NCI-H524 (cell line): ENCODE measurements at regions not wholly inside any gene's neighbourhood (a gene's known extent, or its start where the extent isn't known, plus 50 kb on each side); places are given as distances from the start of the nearest gene placed in this dataset.

Experiments used
- DNase-seq, 2 experiments: peaks; one replicate each; lab custom pipeline; 2025; lab: John Stamatoyannopoulos, UW

GRCh38 chr5:4196744-4197143, 601.1 kb downstream of the IRX1 start:
- no peak for DNase-seq

DNA sequence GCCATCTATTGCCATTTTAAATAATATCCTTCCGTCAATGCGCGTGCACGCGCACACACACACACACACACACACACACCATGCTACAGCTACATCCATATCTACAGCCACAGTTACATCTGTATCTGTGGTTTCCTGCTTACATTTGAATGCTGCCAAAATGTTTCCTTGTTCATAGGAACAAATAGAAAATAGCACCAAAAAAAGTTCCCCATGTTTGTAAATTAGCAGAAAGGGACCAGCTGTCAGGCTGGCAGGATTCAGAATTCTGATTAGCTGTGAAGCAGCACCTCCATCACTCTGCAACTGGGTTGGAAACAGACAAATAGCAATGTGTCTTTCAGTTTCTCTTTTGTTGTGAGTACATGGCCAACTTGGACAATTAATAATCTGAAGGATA, 601.5 kb downstream of the IRX1 start:
- DNase-seq, result no peak

DNA sequence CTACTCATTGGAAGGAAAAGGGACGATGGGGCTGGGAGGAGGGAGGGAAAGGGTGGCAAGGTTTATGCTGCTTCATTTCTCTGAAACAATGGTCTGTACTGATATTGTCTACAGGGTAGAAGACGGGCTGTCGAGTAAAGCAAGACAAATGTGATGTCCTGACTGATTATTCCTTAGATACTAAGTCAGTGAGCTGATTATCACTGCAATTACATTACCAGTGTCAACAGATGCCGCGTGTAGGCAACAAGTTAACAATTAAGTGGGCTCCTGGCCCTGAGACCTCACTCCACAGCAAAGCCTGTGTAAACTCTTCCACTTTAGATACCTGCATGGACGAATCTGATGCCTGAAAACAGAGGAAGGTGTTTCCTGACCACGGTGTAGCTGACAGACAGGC, 602.8 kb downstream of the IRX1 start:
- DNase-seq, result no peak

DNA sequence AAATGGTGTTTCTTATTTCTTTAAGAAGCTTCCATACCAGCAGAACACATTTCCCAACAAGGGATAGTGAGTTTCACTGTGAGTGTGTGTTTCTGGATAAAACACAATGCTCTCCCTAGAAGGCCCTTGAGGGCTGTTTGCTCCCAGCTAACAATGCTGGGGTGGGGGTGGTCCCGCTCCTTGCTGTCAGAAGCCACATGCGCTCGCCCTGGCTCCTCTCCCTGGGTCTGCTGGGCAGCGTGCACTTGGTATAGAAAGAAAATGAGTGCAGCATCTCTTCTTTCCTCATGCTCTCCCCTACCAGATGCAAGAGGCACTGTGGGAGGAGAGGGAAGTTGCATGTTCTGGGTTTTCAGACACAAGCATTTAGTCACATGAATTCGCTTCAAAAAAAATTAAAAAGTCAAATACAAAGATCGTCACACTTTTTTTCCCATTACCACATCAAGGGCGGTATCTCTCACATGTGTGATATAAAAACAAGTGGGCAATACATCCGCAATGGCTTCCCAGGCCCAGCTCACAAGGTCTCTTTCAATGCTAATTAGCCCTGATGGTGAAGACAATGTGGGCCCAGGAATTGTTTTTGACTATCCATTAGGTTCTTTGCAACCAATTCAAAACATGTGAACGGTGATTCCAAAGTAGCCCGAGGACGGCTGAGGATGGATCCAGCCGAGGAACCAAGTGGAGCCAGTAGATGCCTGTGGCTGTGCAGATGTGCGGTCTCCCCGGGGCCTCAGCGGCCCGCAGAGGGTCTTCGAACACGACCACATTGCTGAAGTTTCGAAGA, 603.6 kb downstream of the IRX1 start:
- no peak for DNase-seq

DNA sequence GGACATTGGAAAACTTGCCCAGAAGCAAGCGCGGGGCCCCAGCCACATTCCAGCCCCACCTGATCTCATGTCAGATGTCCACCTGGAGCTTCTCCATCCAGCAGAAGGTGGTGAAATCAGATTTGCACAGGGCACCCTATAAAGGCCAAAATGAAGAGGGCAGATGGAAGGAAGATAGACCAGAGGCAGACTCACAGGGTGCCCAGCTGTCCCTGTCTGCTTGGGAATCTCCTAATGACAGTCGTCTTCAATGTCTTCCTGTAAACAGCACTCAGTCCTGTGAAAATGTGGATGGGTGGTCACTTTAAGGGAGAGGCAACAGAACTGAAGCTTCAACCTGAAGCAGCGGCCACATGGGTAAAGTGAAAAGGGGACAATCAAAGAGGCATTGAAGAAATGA, 607.5 kb downstream of the IRX1 start:
- DNase-seq, result no peak

GRCh38 chr5:4204276-4205141, 608.9 kb downstream of the IRX1 start:
- DNase-seq, result peak in 1 of 2 experiments; percentile 14

GRCh38 chr5:4205398-4205797, 609.8 kb downstream of the IRX1 start:
- no peak for DNase-seq

GRCh38 chr5:4206127-4206526, 610.5 kb downstream of the IRX1 start:
- DNase-seq, result no peak

GRCh38 chr5:4207486-4207885, 611.9 kb downstream of the IRX1 start:
- DNase-seq, result no peak

DNA sequence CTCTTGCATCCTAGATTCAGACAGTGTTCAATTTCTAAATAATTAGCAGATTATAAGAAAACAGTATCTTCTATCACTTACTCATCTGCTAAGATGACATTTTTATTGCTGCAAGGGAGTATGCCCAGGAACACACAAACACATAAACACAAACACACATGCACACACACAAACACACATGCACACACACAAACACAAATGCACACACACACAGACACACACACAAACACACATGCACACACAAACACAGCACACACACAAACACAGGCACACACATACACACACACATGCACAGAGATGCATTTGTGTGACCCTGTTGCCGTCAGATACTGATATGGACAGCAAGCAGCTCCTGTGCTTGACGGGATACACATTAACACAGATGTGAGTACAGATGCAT, 612.9 kb downstream of the IRX1 start:
- DNase-seq, result no peak

DNA sequence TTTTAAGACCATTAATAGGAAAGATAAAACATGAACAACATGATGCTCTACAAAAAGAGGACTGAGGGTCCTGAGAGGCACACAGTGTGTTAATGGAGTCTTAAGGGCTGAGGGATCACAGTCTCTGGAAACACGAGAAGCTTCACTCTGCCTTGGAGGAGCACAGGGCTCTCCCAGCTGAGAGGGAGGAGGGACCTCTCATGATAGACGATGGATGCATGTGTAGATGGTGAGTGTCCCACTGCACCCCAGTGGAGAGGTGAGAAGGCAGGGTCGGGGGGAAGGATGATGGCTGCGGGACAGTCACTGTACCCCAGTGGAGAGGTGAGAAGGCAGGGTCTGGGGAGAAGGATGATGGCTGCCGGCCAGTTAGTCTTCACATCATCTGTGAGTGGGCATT, 613.4 kb downstream of the IRX1 start:
- no peak for DNase-seq

DNA sequence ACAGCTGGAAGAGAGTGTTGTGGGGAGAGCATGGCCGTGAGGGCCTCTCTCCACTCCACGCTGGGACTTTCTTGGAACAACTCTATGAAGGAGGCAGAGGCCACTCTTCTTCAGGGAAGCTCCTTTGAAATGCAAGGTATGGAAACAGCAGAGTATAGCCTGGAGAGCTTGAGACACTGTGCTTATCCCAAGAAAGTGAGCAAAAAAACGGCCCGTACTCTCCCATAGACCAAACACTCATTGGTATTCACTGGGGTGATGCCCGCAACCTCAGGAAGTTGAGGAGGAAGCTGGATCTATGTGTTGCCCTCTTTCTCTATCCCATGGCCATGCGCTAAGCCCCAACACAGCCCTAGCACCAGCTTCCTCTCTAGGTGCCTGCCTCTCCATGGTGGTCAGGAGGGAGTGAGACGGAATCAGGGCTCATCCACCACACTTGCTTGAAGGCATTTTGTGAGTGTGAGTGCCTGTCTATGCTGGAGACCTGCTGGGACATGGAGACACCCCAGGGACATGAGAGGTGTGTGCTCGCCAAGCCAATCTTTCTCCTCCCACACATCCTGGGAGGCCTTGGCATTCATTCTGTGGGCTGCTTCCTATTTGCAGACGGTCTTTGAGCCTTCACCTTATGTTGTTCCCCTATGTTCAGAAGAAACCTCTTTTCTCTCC, 616.6 kb downstream of the IRX1 start:
- no peak for DNase-seq

- peak; percentile 64 to 81 for DNase-seq
These were observed 617.6 kb downstream of the IRX1 start for GRCh38 chr5:4212981-4213819.

GRCh38 chr5:4215143-4215542, 619.5 kb downstream of the IRX1 start:
- DNase-seq, result no peak

DNA sequence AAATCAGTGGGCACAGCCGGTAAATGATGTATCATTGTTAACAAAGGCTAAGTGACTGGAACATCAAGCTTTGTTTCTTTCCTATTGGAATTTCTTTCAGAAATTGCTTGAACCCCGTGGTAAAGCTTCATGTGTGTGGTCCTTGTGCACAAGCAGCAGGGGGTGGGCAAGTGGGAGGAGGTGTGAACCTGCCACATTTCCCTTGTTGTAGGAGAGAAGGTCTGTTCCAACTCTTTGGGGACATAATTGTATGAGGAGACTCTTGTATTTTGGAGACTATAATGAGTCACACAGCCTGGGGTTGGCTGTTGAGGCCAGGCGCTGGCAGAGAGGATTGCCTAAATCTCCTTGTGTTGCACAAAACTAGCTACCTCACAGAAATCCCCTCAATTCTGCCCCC, 620.5 kb downstream of the IRX1 start:
- no peak for DNase-seq

DNA sequence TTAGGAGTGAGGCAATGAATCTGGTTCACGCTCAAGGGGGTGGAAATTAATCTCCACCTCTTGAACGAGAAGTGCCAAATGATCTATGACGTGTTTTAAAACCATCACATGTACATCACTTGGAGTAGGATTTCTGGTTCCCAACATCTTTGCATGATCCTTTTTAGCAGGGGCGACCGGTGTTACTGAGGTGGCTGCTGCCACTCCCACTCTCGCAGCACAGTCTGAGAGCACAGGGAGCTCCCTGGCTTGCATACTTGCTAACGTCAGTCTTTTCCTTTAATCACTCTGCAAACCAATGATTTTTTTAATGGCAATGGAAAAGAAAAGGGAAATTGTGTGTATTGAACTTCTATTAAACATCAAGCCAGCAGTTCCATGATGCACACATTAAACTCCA, 624.4 kb downstream of the IRX1 start:
- DNase-seq, result no peak

GRCh38 chr5:4221048-4221447, 625.4 kb downstream of the IRX1 start:
- no peak for DNase-seq

- no peak for DNase-seq
These were observed 626.5 kb downstream of the IRX1 start for GRCh38 chr5:4222147-4222546.

- no peak for DNase-seq
These were observed 627.2 kb downstream of the IRX1 start for GRCh38 chr5:4222821-4223220.

DNA sequence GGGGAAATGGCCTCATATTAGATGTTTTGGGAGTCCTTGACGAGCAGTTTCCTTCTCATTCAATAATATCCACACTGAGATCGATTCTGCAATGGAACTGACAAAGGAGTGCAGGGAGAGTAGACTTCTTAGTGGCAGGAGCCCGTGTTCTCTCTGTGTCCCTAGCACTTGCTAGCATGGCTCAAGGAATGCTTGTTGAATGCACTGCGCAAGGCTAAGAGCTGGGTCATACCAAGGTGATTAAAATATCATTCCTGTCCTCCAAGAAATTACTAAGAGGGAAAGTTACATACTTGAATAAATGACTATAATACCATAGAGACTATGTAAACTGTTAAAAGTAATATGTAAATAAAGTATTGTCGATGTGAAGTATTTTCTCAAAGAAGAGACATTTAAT, 630.1 kb downstream of the IRX1 start:
- DNase-seq, result no peak

DNA sequence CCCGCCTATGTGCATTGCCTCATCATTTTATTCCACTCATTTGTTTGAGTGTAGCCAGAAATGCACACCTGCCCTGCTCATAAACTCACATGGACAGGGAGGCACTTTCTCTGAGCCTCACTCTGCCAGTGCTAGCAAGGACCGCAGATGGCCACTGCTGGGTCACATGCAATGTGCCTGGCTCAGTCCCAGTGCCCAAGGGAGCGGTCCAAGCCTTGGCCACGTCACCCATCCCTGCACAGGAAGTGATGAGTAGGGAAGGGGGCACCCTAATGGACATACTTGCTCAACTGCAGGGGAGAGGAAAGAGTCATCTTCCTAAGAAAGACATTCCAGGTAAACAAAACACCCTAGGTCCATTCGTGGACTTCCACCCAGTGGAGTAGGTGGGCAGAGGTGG, 630.9 kb downstream of the IRX1 start:
- no peak for DNase-seq

GRCh38 chr5:4228708-4229107, 633.1 kb downstream of the IRX1 start:
- DNase-seq, result no peak
